Esophagus muscularis mucosa (tissue), 4 donors: ENCODE measurements at regions not wholly inside any gene's neighbourhood (a gene's known extent, or its start where the extent isn't known, plus 50 kb on each side); places are given as distances from the start of the nearest gene placed in this dataset.

ENCODE experiments used
- DNase-seq: peaks from one replicate; pipeline ENCODE4 v3.0.0-alpha.2; 2017; ENCODE audit errors: extremely low spot score
- H3K27ac ChIP-seq, 4 donors: fragments of 200-600 bp; sonication (generic); replicated peaks in 1 of 4; 1 replicate in 3 of 4; 2 replicates in 1 of 4; pipeline ENCODE4 v1.5.1; 2016 to 2019; ENCODE audit warnings: mild to moderate bottlenecking in 1 of 4
- H3K27me3 ChIP-seq, 4 donors: fragments of 200-600 bp; sonication (generic); one replicate each; pipeline versions ENCODE4 v1.5.1 to v1.6.0; 2016 to 2019
- H3K36me3 ChIP-seq, 4 donors: fragments of 200-600 bp; sonication (generic); one replicate each; pipeline ENCODE4 v1.5.1; 2016 to 2019
- H3K4me1 ChIP-seq, 4 donors: fragments of 200-600 bp; sonication (generic); one replicate each; pipeline ENCODE4 v1.5.1; 2016 to 2019
- H3K4me3 ChIP-seq, 4 donors: fragments of 200-600 bp; sonication (generic); 1 replicate in 2 of 4; 2 replicates in 2 of 4; pipeline ENCODE4 v1.5.1; 2016 to 2019; ENCODE audit warnings: mild to moderate bottlenecking in 4 of 4, moderate library complexity in 1 of 4
- H3K9me3 ChIP-seq, 4 donors: fragments of 200-600 bp; sonication (generic); 1 replicate in 3 of 4; 2 replicates in 1 of 4; pipeline ENCODE4 v1.5.1; 2016 to 2019
- CTCF ChIP-seq, 3 experiments: fragments of 200-600 bp in 2 of 3; fragments of 450-650 bp in 1 of 3; sonication (generic) in 2 of 3; IDR thresholded peaks; one replicate each; pipeline ENCODE4 v1.5.1; 2017 to 2019; ENCODE audit warnings: antibody characterized with exemption in 3 of 3, mild to moderate bottlenecking in 2 of 3, moderate library complexity in 1 of 3
- EP300 ChIP-seq: sonication (generic); formaldehyde crosslinking; IDR thresholded peaks from one replicate; pipeline ENCODE4 v1.6.1; 2017; ENCODE audit warnings: antibody characterized with exemption
- POLR2A ChIP-seq: fragments of 450-650 bp; IDR thresholded peaks from one replicate; pipeline ENCODE4 v1.6.1; 2017; ENCODE audit warnings: antibody characterized with exemption, moderate library complexity, mild to moderate bottlenecking, low read depth
- POLR2AphosphoS5 ChIP-seq, 2 donors: sonication (generic); formaldehyde crosslinking; IDR thresholded peaks; one replicate each; pipeline ENCODE4 v1.6.1; 2017; ENCODE audit warnings: antibody characterized with exemption in 2 of 2
- WGBS: methylation state at CpG from one replicate; pipeline ENCODE4 v1.1.5; 2018; 5-methylcytosine and 5-hydroxymethylcytosine counted together
- intact Hi-C: fragments of 100-400 bp; cut with DNase I; formaldehyde crosslinking; loops from one replicate; pipeline ENCODE4 v1.15.1; 2023

DNA sequence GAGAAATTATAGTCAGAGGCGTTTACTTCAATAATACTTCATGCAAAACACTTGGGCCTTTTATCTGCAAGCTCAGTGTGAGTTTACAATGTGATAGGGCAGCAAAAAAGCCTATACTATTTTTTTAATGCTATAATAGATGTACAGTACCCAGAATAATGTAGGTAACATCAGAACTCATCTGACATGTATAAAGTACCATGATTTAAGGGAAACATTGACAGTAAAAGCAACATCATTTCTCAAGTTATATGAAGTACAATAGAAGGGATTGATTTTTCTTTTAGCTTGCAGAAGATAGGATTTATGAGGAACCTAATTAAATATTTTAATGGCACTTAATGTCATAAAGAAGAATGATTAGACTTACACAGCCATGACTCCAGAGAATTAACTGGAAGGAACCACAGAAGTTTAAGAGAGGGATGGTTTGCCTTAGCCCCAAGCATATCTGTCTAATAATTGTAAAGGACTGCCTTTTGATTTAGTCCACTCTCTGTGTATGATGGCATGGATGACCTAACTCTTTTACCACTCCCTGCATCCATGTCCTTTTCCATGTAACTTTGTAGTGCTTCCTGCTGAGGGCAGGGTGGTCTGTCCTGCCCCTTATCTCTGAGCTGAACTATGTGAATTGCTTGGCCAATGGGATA lies 55.9 kb upstream of the MIS18BP1 start:
- peaks cover 0 to 7% (median 2%) of the 10 kb centered on the region in 4 donors for H3K9me3 ChIP-seq
- intact Hi-C loops, result no loop called here
- 96% methylated on average over 1 of the region's 1 CpG for WGBS
- H3K27ac ChIP-seq, result no peak overlapping the region
- H3K4me3 ChIP-seq, result no peak overlapping the region
- TF ChIP-seq EP300 (no peak), CTCF (IDR thresholded peaks at IDR 0.05) (no peak), POLR2AphosphoS5 (IDR thresholded peaks at IDR 0.05) (no peak), POLR2A (no peak)
- DNase-seq, result no peak
- H3K27me3 ChIP-seq, result no peaks in the 10 kb centered on the region
- no peaks in the 10 kb centered on the region for H3K36me3 ChIP-seq
- no peaks in the 10 kb centered on the region for H3K4me1 ChIP-seq
